Colonic mucosa (tissue), 4 donors: ENCODE measurements at regions not wholly inside any gene's neighbourhood (a gene's known extent, or its start where the extent isn't known, plus 50 kb on each side); places are given as distances from the start of the nearest gene placed in this dataset.

Experiments
- DNase-seq: peaks from one replicate; pipeline ENCODE4 v3.0.0-alpha.2; 2020
- H3K27ac ChIP-seq: fragments of 200-600 bp; one replicate; pipeline ENCODE4 v1.8.0; 2021
- H3K27me3 ChIP-seq: fragments of 200-600 bp; one replicate; pipeline ENCODE4 v1.8.0; 2021
- H3K36me3 ChIP-seq: fragments of 200-600 bp; one replicate; pipeline ENCODE4 v1.8.0; 2021
- H3K4me1 ChIP-seq: fragments of 200-600 bp; one replicate; pipeline ENCODE4 v1.8.0; 2021; ENCODE audit warnings: mild to moderate bottlenecking
- H3K4me3 ChIP-seq: fragments of 200-600 bp; one replicate; pipeline ENCODE4 v1.8.0; 2021
- H3K9ac ChIP-seq, 2 donors: one replicate each; pipeline ENCODE4 v1.7.0; 2013; ENCODE audit warnings: control low read depth in 2 of 2, low read depth in 2 of 2, low read length in 2 of 2
- H3K9me3 ChIP-seq: fragments of 200-600 bp; one replicate; pipeline ENCODE4 v1.8.0; 2021
- CTCF ChIP-seq: fragments of 200-600 bp; IDR thresholded peaks from one replicate; pipeline ENCODE4 v1.8.0; 2022; ENCODE audit warnings: antibody characterized with exemption, mild to moderate bottlenecking
- intact Hi-C: fragments of 100-400 bp; cut with DNase I; formaldehyde crosslinking; loops from one replicate; pipeline ENCODE4 v1.14.1; 2022
- donor health status: healthy.
- donor health status: DM: no; HTN: no; CAD: no.
- donor health status: DM: no; HTN: no; CAD: no.

- no peak overlapping the region for H3K4me3 ChIP-seq
- H3K27ac ChIP-seq: no peak overlapping the region
- DNase-seq: no peak
- no peak for TF ChIP-seq CTCF
- H3K4me1 ChIP-seq: no peaks in the 10 kb centered on the region
- H3K27me3 ChIP-seq: no peaks in the 10 kb centered on the region
- H3K36me3 ChIP-seq: no peaks in the 10 kb centered on the region
- no peaks in the 10 kb centered on the region for H3K9me3 ChIP-seq
- intact Hi-C loops: no loop called here
- H3K9ac ChIP-seq: no peak overlapping the region
Observed at GRCh38 chr5:68452286-68452685, 236.7 kb downstream of the PIK3R1 start.

GRCh38 chr5:68454172-68454571 is 238.6 kb downstream of the PIK3R1 start:
- H3K4me1 ChIP-seq: no peaks in the 10 kb centered on the region
- H3K27ac ChIP-seq: no peak overlapping the region
- TF ChIP-seq CTCF: no peak
- H3K4me3 ChIP-seq: no peak overlapping the region
- intact Hi-C loops: no loop called here
- H3K9me3 ChIP-seq: no peaks in the 10 kb centered on the region
- no peak for DNase-seq
- no peaks in the 10 kb centered on the region for H3K36me3 ChIP-seq
- no peak overlapping the region for H3K9ac ChIP-seq
- no peaks in the 10 kb centered on the region for H3K27me3 ChIP-seq

- H3K27me3 ChIP-seq: no peaks in the 10 kb centered on the region
- no peak for TF ChIP-seq CTCF
- H3K4me3 ChIP-seq: no peak overlapping the region
- no peak overlapping the region for H3K27ac ChIP-seq
- intact Hi-C loops: loop anchor here (5.0 kb wide), 1 partner anchor 167 kb away; no protein-coding TSS in a partner anchor
- no peaks in the 10 kb centered on the region for H3K4me1 ChIP-seq
- DNase-seq: no peak
- no peaks in the 10 kb centered on the region for H3K36me3 ChIP-seq
- no peaks in the 10 kb centered on the region for H3K9me3 ChIP-seq
- no peak overlapping the region for H3K9ac ChIP-seq
Observed at GRCh38 chr5:68454766-68455165, 239.2 kb downstream of the PIK3R1 start.

GRCh38 chr5:68455216-68455615 is 239.7 kb downstream of the PIK3R1 start:
- TF ChIP-seq CTCF: no peak
- H3K9ac ChIP-seq: no peak overlapping the region
- H3K27ac ChIP-seq: no peak overlapping the region
- H3K27me3 ChIP-seq: no peaks in the 10 kb centered on the region
- no peak for DNase-seq
- H3K4me3 ChIP-seq: no peak overlapping the region
- intact Hi-C loops: loop anchor here (5.0 kb wide), 1 partner anchor 168 kb away; no protein-coding TSS in a partner anchor
- H3K4me1 ChIP-seq: no peaks in the 10 kb centered on the region
- no peaks in the 10 kb centered on the region for H3K9me3 ChIP-seq
- H3K36me3 ChIP-seq: no peaks in the 10 kb centered on the region

GRCh38 chr5:68456756-68457217 is 241.2 kb downstream of the PIK3R1 start:
- DNase-seq: peak; percentile 57
- H3K4me3 ChIP-seq: no peak overlapping the region
- no peaks in the 10 kb centered on the region for H3K4me1 ChIP-seq
- no peaks in the 10 kb centered on the region for H3K36me3 ChIP-seq
- H3K27ac ChIP-seq: no peak overlapping the region
- H3K27me3 ChIP-seq: no peaks in the 10 kb centered on the region
- TF ChIP-seq CTCF: no peak
- H3K9me3 ChIP-seq: no peaks in the 10 kb centered on the region
- intact Hi-C loops: loop anchor here (5.0 kb wide), 1 partner anchor 169 kb away; no protein-coding TSS in a partner anchor
- no peak overlapping the region for H3K9ac ChIP-seq
